H1 (cell line): ENCODE measurements at regions not wholly inside any gene's neighbourhood (a gene's known extent, or its start where the extent isn't known, plus 50 kb on each side); places are given as distances from the start of the nearest gene placed in this dataset.

ENCODE experiments used
- CTCF ChIA-PET: fragments of 300-600 bp; sonication (Branson Sonifier 250); formaldehyde crosslinking; loops from one replicate; lab custom pipeline; 2021; ENCODE audit not compliant: partially characterized antibody; lab: Charles Lee
- POLR2A ChIA-PET: fragments of 300-600 bp; sonication (Branson Sonifier 250); formaldehyde crosslinking; loops from one replicate; lab custom pipeline; 2021; ENCODE audit warnings: inconsistent platforms; ENCODE audit not compliant: partially characterized antibody; lab: Charles Lee
- DNase-seq, 2 experiments: peaks; one replicate each; pipeline versions ENCODE4 v3.0.0 to v3.0.0-alpha.2; 2010 to 2022; ENCODE audit warnings: low spot score in 2 of 2, low read depth in 1 of 2, mixed read lengths in 1 of 2
- FAIRE-seq: peaks from 2 replicates; lab custom pipeline; 2011; peaks lifted over from hg19 to GRCh38; lab: Jason Lieb, UNC
- H2AFZ ChIP-seq: 2 replicates; pipeline ENCODE4 v1.8.1; 2012; ENCODE audit warnings: low read length, inconsistent platforms
- H2AK5ac ChIP-seq: 2 replicates; pipeline ENCODE4 v1.6.1; 2013; ENCODE audit warnings: low read depth, low read length
- H2BK120ac ChIP-seq: replicated peaks from 2 replicates; pipeline ENCODE3; 2013; ENCODE audit warnings: low read depth, low read length, inconsistent platforms
- H2BK12ac ChIP-seq: 2 replicates; pipeline ENCODE4 v1.6.1; 2013; ENCODE audit warnings: low read depth, low read length
- H2BK15ac ChIP-seq: 2 replicates; pipeline ENCODE4 v1.6.1; 2013; ENCODE audit warnings: low read length
- H2BK20ac ChIP-seq: 2 replicates; pipeline ENCODE4 v1.6.1; 2013; ENCODE audit warnings: low read length
- H2BK5ac ChIP-seq: 2 replicates; pipeline ENCODE4 v1.6.1; 2013; ENCODE audit warnings: low read depth, low read length
- H3K14ac ChIP-seq: 2 replicates; pipeline ENCODE4 v1.6.1; 2013; ENCODE audit warnings: inconsistent platforms; ENCODE audit not compliant: insufficient read length
- H3K18ac ChIP-seq: 2 replicates; pipeline ENCODE4 v1.6.1; 2013; ENCODE audit warnings: low read length; ENCODE audit errors: extremely low read depth
- H3K23ac ChIP-seq: 2 replicates; pipeline ENCODE4 v1.6.1; 2013; ENCODE audit warnings: inconsistent platforms; ENCODE audit not compliant: insufficient read length
- H3K23me2 ChIP-seq: 2 replicates; pipeline ENCODE4 v1.6.1; 2013; ENCODE audit warnings: low read depth, low read length
- H3K27ac ChIP-seq: 2 replicates; pipeline ENCODE4 v1.6.1; 2011; ENCODE audit warnings: low read depth, low read length, inconsistent platforms
- H3K27me3 ChIP-seq, 4 experiments: replicated peaks in 1 of 4; 1 replicate in 1 of 4; 2 replicates in 3 of 4; pipeline versions ENCODE4 v1.6.1 to v1.8.1; 2011 to 2013; ENCODE audit warnings: low read length in 3 of 4, mild to moderate bottlenecking in 3 of 4, inconsistent platforms in 2 of 4, mixed read lengths in 2 of 4, moderate library complexity in 1 of 4; ENCODE audit not compliant: control insufficient read depth in 3 of 4, insufficient read depth in 3 of 4; ENCODE audit errors: extremely low read depth in 1 of 4
- H3K36me3 ChIP-seq, 4 experiments: 2 replicates each; pipeline versions ENCODE4 v1.6.1 to v1.8.1; 2011 to 2013; ENCODE audit warnings: mild to moderate bottlenecking in 4 of 4, low read length in 3 of 4, moderate library complexity in 2 of 4, control low read depth in 1 of 4, inconsistent platforms in 1 of 4; ENCODE audit not compliant: insufficient read depth in 4 of 4, control insufficient read depth in 2 of 4
- H3K4ac ChIP-seq: replicated peaks from 2 replicates; pipeline ENCODE3; 2013; ENCODE audit warnings: low read length, low read depth, mixed read lengths, inconsistent platforms; ENCODE audit not compliant: insufficient read length
- H3K4me1 ChIP-seq, 4 experiments: replicated peaks in 1 of 4; 1 replicate in 1 of 4; 2 replicates in 3 of 4; pipeline versions ENCODE4 v1.6.1 to v1.8.1; 2011 to 2013; ENCODE audit warnings: low read length in 3 of 4, inconsistent platforms in 2 of 4, mixed read lengths in 1 of 4; ENCODE audit not compliant: insufficient read depth in 4 of 4, control insufficient read depth in 3 of 4
- H3K4me2 ChIP-seq, 2 experiments: 2 replicates each; pipeline versions ENCODE4 v1.6.1 to v1.8.1; 2011 to 2013; ENCODE audit warnings: low read depth in 2 of 2, low read length in 2 of 2, control low read depth in 1 of 2, inconsistent platforms in 1 of 2, mild to moderate bottlenecking in 1 of 2; ENCODE audit not compliant: insufficient read depth in 1 of 2
- H3K4me3 ChIP-seq, 4 experiments: fragments of 200-600, 300-600 bp in 1 of 4; sonication (generic), shearing (Covaris generic), sonication (Bioruptor Twin) in 1 of 4; 2 replicates each; pipeline versions ENCODE4 v1.5.1 to v1.8.1; 2011 to 2016; ENCODE audit warnings: low read length in 4 of 4, low read depth in 3 of 4, control low read depth in 2 of 4, inconsistent platforms in 2 of 4, mild to moderate bottlenecking in 2 of 4, mixed read lengths in 1 of 4, moderate library complexity in 1 of 4; ENCODE audit not compliant: insufficient read depth in 2 of 4; ENCODE audit errors: extremely low read depth in 1 of 4
- H3K56ac ChIP-seq: replicated peaks from 2 replicates; pipeline ENCODE3; 2013; ENCODE audit warnings: low read depth, mild to moderate bottlenecking, mixed read lengths, low read length, inconsistent platforms; ENCODE audit not compliant: insufficient read length
- H3K79me1 ChIP-seq: 2 replicates; pipeline ENCODE4 v1.6.1; 2013; ENCODE audit warnings: low read depth, low read length, control low read depth
- H3K79me2 ChIP-seq, 2 experiments: 2 replicates each; pipeline versions ENCODE4 v1.6.1 to v1.8.1; 2012 to 2013; ENCODE audit warnings: low read length in 2 of 2, mild to moderate bottlenecking in 2 of 2, inconsistent platforms in 1 of 2; ENCODE audit not compliant: insufficient read depth in 2 of 2, control insufficient read depth in 1 of 2
- H3K9ac ChIP-seq, 4 experiments: replicated peaks in 1 of 4; 1 replicate in 1 of 4; 2 replicates in 3 of 4; pipeline versions ENCODE4 v1.6.1 to v1.8.1; 2011 to 2013; ENCODE audit warnings: low read depth in 3 of 4, low read length in 3 of 4, control low read depth in 2 of 4, mild to moderate bottlenecking in 2 of 4, moderate library complexity in 2 of 4, inconsistent platforms in 1 of 4; ENCODE audit errors: extremely low read depth in 1 of 4
- H3K9me3 ChIP-seq, 2 experiments: 2 replicates each; pipeline versions ENCODE4 v1.6.1 to v1.8.1; 2012 to 2013; ENCODE audit warnings: mild to moderate bottlenecking in 2 of 2, moderate library complexity in 2 of 2, control low read depth in 1 of 2, inconsistent platforms in 1 of 2, low read depth in 1 of 2, low read length in 1 of 2, mixed read lengths in 1 of 2; ENCODE audit not compliant: insufficient read depth in 2 of 2
- H4K20me1 ChIP-seq, 2 experiments: replicated peaks in 1 of 2; 2 replicates each; pipeline versions ENCODE3 to v1.8.1; 2011 to 2013; ENCODE audit warnings: inconsistent platforms in 2 of 2, low read length in 2 of 2, mild to moderate bottlenecking in 1 of 2; ENCODE audit not compliant: insufficient read depth in 2 of 2, control insufficient read depth in 1 of 2
- H4K5ac ChIP-seq: 2 replicates; pipeline ENCODE4 v1.6.1; 2013; ENCODE audit warnings: low read length, low read depth, mixed read lengths, inconsistent platforms; ENCODE audit not compliant: insufficient read length
- H4K8ac ChIP-seq: 2 replicates; pipeline ENCODE4 v1.8.0; 2013; ENCODE audit warnings: mild to moderate bottlenecking, moderate library complexity, low read length, inconsistent platforms; ENCODE audit not compliant: insufficient read depth; ENCODE audit errors: extremely low read depth
- H4K91ac ChIP-seq: replicated peaks from 2 replicates; pipeline ENCODE3; 2013; ENCODE audit warnings: low read length, mixed read lengths, inconsistent platforms; ENCODE audit not compliant: insufficient read length
- CBX5 ChIP-seq: fragments of 300-800, 300-1000 bp; sonication (generic); IDR thresholded peaks from 2 replicates; pipeline ENCODE4 v1.7.1; 2016; ENCODE audit warnings: antibody characterized with exemption, low read length, low read depth
- HDAC6 ChIP-seq: IDR thresholded peaks from one replicate; pipeline ENCODE4 v1.7.1; 2012; ENCODE audit warnings: low read depth, mild to moderate bottlenecking, inconsistent platforms, low read length, moderate library complexity
- JUN ChIP-seq: IDR thresholded peaks from 2 replicates; pipeline ENCODE4 v1.6.1; 2011; ENCODE audit warnings: low read depth, mild to moderate bottlenecking, improper control_type of control experiment, low read length
- JUND ChIP-seq: IDR thresholded peaks from 2 replicates; pipeline ENCODE4 v1.6.1; 2011; ENCODE audit warnings: mild to moderate bottlenecking, improper control_type of control experiment, low read length
- MAX ChIP-seq: IDR thresholded peaks from 2 replicates; pipeline ENCODE4 v1.6.1; 2012; ENCODE audit warnings: inconsistent platforms
- SP2 ChIP-seq: IDR thresholded peaks from 2 replicates; pipeline ENCODE4 v1.6.1; 2012; ENCODE audit warnings: mild to moderate bottlenecking, low read length, inconsistent platforms
- USF2 ChIP-seq: IDR thresholded peaks from 2 replicates; pipeline ENCODE4 v1.6.1; 2011; ENCODE audit warnings: low read length, improper control_type of control experiment
- WGBS, 2 experiments: shearing (Covaris generic) in 1 of 2; methylation state at CpG; one replicate each; pipeline versions ENCODE4 v1.1.6 to v1.1.7; 2013 to 2015; ENCODE audit warnings: low lambda C conversion rate in 2 of 2, mixed read lengths in 2 of 2, inconsistent platforms in 1 of 2, low coverage in 1 of 2, missing lambda C conversion rate in 1 of 2; ENCODE audit not compliant: insufficient replicate concordance in 2 of 2, insufficient coverage in 1 of 2, insufficient read length in 1 of 2; ENCODE audit errors: extremely low coverage in 1 of 2, missing lambda C conversion rate in 1 of 2; 5-methylcytosine and 5-hydroxymethylcytosine counted together

- no peak overlapping the region for H2AK5ac ChIP-seq
- TF ChIP-seq SP2 (no peak), JUN (no peak), USF2 (no peak), MAX (no peak), HDAC6 (no peak), CBX5 (no peak), JUND (no peak)
- DNase-seq (no peak), FAIRE-seq (no peak)
- H3K4me1 ChIP-seq, result no peaks in the 10 kb centered on the region
- H3K18ac ChIP-seq, result no peak overlapping the region
- H2BK120ac ChIP-seq, result no peak overlapping the region
- no peaks in the 10 kb centered on the region for H3K9me3 ChIP-seq
- no peak overlapping the region for H4K8ac ChIP-seq
- no peak overlapping the region for H3K4me3 ChIP-seq
- H3K79me1 ChIP-seq, result no peaks in the 10 kb centered on the region
- no peak overlapping the region for H2BK20ac ChIP-seq
- no peaks in the 10 kb centered on the region for H4K20me1 ChIP-seq
- H3K79me2 ChIP-seq, result no peaks in the 10 kb centered on the region
- H3K27ac ChIP-seq, result no peak overlapping the region
- H3K27me3 ChIP-seq, result no peaks in the 10 kb centered on the region
- ChIA-PET POLR2A (no interaction called here), CTCF (interaction anchor here (0.6 to 2.3 kb wide), 3 partner anchors 40 to 370 kb away, joined by 3 to 5 read pairs (median 3); no protein-coding TSS in a partner anchor)
- no peak overlapping the region for H4K5ac ChIP-seq
- no peak overlapping the region for H2BK15ac ChIP-seq
- H3K36me3 ChIP-seq, result no peaks in the 10 kb centered on the region
- no peak overlapping the region for H2BK5ac ChIP-seq
- no peaks in the 10 kb centered on the region for H3K23me2 ChIP-seq
- no peak overlapping the region for H3K14ac ChIP-seq
- no peak overlapping the region for H3K56ac ChIP-seq
- no peak overlapping the region for H2BK12ac ChIP-seq
- no peak overlapping the region for H3K23ac ChIP-seq
- no peak overlapping the region for H3K9ac ChIP-seq
- no peak overlapping the region for H2AFZ ChIP-seq
- no peak overlapping the region for H3K4ac ChIP-seq
- no peak overlapping the region for H4K91ac ChIP-seq
- H3K4me2 ChIP-seq, result no peak overlapping the region
- whole genome bisulfite sequencing, 2 experiments, result 89% methylated on average over 1 of the region's 2 CpGs; no CpG with 5 or more reads in 1 of the 2 experiments
These were observed 461.4 kb downstream of the MID1IP1 start for GRCh38 chrX:39262641-39263040.
